ENCODE measurements at regions not wholly inside any gene's neighbourhood (a gene's known extent, or its start where the extent isn't known, plus 50 kb on each side); places are given as distances from the start of the nearest gene placed in this dataset.

DNA sequence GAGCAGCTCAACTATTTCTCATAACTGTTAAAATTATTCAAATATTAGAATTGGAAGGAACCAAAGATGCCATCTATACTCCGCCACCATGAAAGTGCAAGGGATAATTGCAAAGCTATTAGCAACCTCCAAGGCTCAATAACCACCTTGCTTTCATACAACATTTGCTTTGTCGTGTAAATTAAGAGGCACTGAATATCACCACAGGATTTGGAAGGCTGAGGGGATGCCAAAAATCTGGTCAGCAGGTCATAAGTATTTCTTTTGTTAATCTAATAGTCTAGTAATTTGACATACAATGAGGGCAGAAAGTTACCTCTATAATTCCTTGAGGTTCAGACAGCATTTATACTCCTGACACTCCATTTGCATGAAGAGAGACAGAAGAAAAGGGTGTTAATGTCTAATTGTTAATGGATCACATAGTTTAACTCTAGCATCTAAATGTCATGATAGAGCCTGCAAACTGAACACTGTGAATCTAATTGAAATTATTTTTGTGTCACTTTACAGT is 200.9 kb upstream of the DIAPH2 start:
- TF ChIP-seq SP1 (IDR thresholded peaks at IDR 0.05) (no peak), PKNOX1 (IDR thresholded peaks at IDR 0.05) (no peak), ZNF384 (IDR thresholded peaks at IDR 0.05) (no peak), SUZ12 (IDR thresholded peaks at IDR 0.05) (no peak), HDGF (IDR thresholded peaks at IDR 0.05; ENCODE audit: borderline replicate concordance) (no peak), ELF4 (IDR thresholded peaks at IDR 0.05) (no peak), TARDBP (IDR thresholded peaks at IDR 0.05) (no peak), L3MBTL2 (conservative IDR thresholded peaks at IDR 0.05) (no peak), BHLHE40 (IDR thresholded peaks at IDR 0.05; ENCODE audit: borderline replicate concordance) (no peak), NFRKB (IDR thresholded peaks at IDR 0.05) (no peak), FOXM1 (IDR thresholded peaks at IDR 0.05; ENCODE audit: borderline replicate concordance) (no peak)
